ENCODE measurements at regions not wholly inside any gene's neighbourhood (a gene's known extent, or its start where the extent isn't known, plus 50 kb on each side); places are given as distances from the start of the nearest gene placed in this dataset.

- DNase-seq = no peak
Observed at GRCh38 chr1:99445071-99445470, 180.8 kb downstream of the PLPPR4 start.

- peak; percentile 18 for DNase-seq
Observed at GRCh38 chr1:99445486-99445885, 181.2 kb downstream of the PLPPR4 start.

- no peak for DNase-seq
Observed at GRCh38 chr1:99447721-99448120, 183.4 kb downstream of the PLPPR4 start.

- no peak for DNase-seq
Observed at GRCh38 chr1:99455760-99456159, 190.2 kb upstream of the PALMD start.

GRCh38 chr1:99456536-99456935 lies 189.4 kb upstream of the PALMD start:
- no peak for DNase-seq

GRCh38 chr1:99457381-99458165 lies 188.3 kb upstream of the PALMD start:
- no peak for DNase-seq

- no peak for DNase-seq
Observed at GRCh38 chr1:99461499-99461898, 184.4 kb upstream of the PALMD start.

- DNase-seq = no peak
Observed at GRCh38 chr1:99464738-99465137, 181.2 kb upstream of the PALMD start.

GRCh38 chr1:99465176-99465900 lies 180.6 kb upstream of the PALMD start:
- no peak for DNase-seq

GRCh38 chr1:99467645-99468044 lies 178.3 kb upstream of the PALMD start:
- DNase-seq = no peak

- peak; percentile 33 for DNase-seq
Observed at GRCh38 chr1:99469550-99469971, 176.4 kb upstream of the PALMD start.

GRCh38 chr1:99472893-99473292 lies 173.0 kb upstream of the PALMD start:
- DNase-seq = no peak

GRCh38 chr1:99474350-99474893 lies 171.5 kb upstream of the PALMD start:
- no peak for DNase-seq

- DNase-seq = peak; percentile 64
Observed at GRCh38 chr1:99476058-99476457, 169.9 kb upstream of the PALMD start.

- DNase-seq = peak; percentile 87
Observed at GRCh38 chr1:99481391-99481996, 164.4 kb upstream of the PALMD start.

GRCh38 chr1:99482286-99482685 lies 163.6 kb upstream of the PALMD start:
- no peak for DNase-seq

- no peak for DNase-seq
Observed at GRCh38 chr1:99482750-99483149, 163.2 kb upstream of the PALMD start.

- DNase-seq = no peak
Observed at GRCh38 chr1:99490031-99490430, 155.9 kb upstream of the PALMD start.

- no peak for DNase-seq
Observed at GRCh38 chr1:99496067-99496466, 149.8 kb upstream of the PALMD start.

GRCh38 chr1:99497690-99498089 lies 148.2 kb upstream of the PALMD start:
- DNase-seq = no peak

GRCh38 chr1:99500541-99500940 lies 145.4 kb upstream of the PALMD start:
- no peak for DNase-seq

GRCh38 chr1:99501871-99502270 lies 144.0 kb upstream of the PALMD start:
- no peak for DNase-seq

GRCh38 chr1:99502400-99502799 lies 143.5 kb upstream of the PALMD start:
- DNase-seq = no peak

Measured in eye (tissue), 1 donor.